ENCODE measurements at regions not wholly inside any gene's neighbourhood (a gene's known extent, or its start where the extent isn't known, plus 50 kb on each side); places are given as distances from the start of the nearest gene placed in this dataset.

DNA sequence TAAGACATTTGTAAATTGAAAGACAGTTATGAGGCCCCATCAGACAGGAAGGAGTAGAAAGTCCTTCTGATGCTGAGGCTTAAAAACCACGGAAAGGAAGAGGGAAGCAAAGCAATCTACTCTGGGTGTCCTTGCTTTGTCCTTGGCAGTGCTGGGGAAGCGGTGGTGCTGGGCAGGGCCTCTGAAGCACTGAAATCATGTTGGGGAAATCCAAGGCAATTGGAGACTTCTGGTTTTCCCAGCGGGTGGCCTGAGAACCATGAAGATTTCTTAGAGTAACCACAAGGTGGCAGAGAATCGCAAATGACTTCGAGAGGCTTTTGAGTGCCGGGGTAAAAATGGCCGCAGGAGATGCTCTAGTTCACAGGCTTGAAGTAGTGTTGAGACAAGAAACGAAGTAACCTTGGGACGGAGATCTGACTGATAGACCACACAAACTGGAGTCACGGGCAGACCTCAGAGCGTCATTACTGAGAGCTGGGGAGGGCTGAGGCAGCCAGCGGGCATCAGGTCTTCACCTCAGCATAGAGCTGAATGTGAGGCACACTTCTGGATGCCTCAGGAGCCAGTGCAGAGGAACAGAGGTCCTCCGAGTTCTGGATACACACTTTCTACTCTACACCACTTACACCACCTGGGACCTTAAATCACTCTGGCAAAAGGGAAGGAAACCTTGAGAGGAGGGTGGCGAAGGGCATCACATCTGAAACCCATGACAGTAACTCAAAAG, 130.7 kb upstream of the GPRIN3 start:
- peak overlapping the region; percentile 69 for H3K4me3 ChIP-seq (ENCODE audit: low read length)
- H3K9ac ChIP-seq (ENCODE audit: low read length): peak overlapping the region; percentile 27; the same call in 1 of the 2 replicates
- no peaks in the 10 kb centered on the region for H3K79me2 ChIP-seq (ENCODE audit: low read length)
- peaks cover 8% of the 10 kb centered on the region for H3K27me3 ChIP-seq (ENCODE audit: low read depth, low read length)
- H4K20me1 ChIP-seq (ENCODE audit: insufficient read depth, low read length): no peaks in the 10 kb centered on the region
- H2AFZ ChIP-seq (ENCODE audit: low read depth, low read length): peak overlapping the region; percentile 91
- no peak for TF ChIP-seq EZH2phosphoT487 (IDR thresholded peaks at IDR 0.05; ENCODE audit: low read depth)
- TF ChIP-seq, protein P1, sequence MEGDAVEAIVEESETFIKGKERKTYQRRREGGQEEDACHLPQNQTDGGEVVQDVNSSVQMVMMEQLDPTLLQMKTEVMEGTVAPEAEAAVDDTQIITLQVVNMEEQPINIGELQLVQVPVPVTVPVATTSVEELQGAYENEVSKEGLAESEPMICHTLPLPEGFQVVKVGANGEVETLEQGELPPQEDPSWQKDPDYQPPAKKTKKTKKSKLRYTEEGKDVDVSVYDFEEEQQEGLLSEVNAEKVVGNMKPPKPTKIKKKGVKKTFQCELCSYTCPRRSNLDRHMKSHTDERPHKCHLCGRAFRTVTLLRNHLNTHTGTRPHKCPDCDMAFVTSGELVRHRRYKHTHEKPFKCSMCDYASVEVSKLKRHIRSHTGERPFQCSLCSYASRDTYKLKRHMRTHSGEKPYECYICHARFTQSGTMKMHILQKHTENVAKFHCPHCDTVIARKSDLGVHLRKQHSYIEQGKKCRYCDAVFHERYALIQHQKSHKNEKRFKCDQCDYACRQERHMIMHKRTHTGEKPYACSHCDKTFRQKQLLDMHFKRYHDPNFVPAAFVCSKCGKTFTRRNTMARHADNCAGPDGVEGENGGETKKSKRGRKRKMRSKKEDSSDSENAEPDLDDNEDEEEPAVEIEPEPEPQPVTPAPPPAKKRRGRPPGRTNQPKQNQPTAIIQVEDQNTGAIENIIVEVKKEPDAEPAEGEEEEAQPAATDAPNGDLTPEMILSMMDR (IDR thresholded peaks at IDR 0.05; ENCODE audit: low read depth, low read length): peak; percentile 74
- no peaks in the 10 kb centered on the region for H3K36me3 ChIP-seq (replicated peaks; ENCODE audit: low read depth, low read length)
- no peak overlapping the region for H3K27ac ChIP-seq (ENCODE audit: low read length)
- H3K4me2 ChIP-seq (ENCODE audit: low read length): peak overlapping the region; percentile 75
- H3K9me3 ChIP-seq (ENCODE audit: insufficient read depth, low read length): no peaks in the 10 kb centered on the region
- H3K4me1 ChIP-seq (ENCODE audit: low read length): peaks cover 18% of the 10 kb centered on the region

DNA sequence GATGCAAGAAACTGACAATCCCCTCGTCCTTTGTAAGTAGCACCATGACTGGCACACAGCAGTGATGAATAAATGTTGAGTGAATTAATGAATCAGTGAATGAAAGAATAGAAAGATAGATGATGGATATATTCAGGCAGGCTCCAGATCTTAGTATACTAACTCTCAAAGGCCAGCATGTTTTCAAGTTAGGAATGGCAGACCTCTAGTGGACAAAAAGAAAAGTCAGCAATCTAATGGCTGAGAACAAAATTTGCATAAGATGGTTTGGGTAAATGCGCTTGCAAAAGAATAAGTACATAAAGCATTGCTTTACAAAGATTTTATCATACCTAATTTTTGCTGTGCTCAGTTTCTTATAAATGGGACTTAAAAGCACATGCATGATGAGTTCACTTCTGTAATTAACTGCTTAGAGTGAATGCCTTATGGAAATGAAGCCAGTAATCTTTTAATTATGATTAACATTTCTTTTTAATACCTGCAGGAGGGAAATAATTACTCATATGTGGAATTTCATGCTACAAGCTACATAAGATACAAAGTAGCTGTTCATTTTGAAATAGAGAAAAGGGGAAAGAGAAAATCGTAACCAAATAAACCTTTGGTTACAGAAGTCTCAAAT, 126.9 kb upstream of the GPRIN3 start:
- Histone ChIP-seq H3K4me1 (ENCODE audit: low read length) (peaks cover 24% of the 10 kb centered on the region), H3K9me3 (ENCODE audit: insufficient read depth, low read length) (no peaks in the 10 kb centered on the region), H2AFZ (ENCODE audit: low read depth, low read length) (no peak overlapping the region), H3K79me2 (ENCODE audit: low read length) (no peaks in the 10 kb centered on the region), H3K4me2 (ENCODE audit: low read length) (peak overlapping the region; percentile 28), H3K27me3 (ENCODE audit: low read depth, low read length) (peaks cover 8% of the 10 kb centered on the region), H3K9ac (ENCODE audit: low read length) (no peak overlapping the region), H4K20me1 (ENCODE audit: insufficient read depth, low read length) (no peaks in the 10 kb centered on the region), H3K4me3 (ENCODE audit: low read length) (no peak overlapping the region), H3K36me3 (replicated peaks; ENCODE audit: low read depth, low read length) (no peaks in the 10 kb centered on the region), H3K27ac (ENCODE audit: low read length) (no peak overlapping the region)
- TF ChIP-seq EZH2phosphoT487 (IDR thresholded peaks at IDR 0.05; ENCODE audit: low read depth): no peak
- TF ChIP-seq, protein P1 (IDR thresholded peaks at IDR 0.05; ENCODE audit: low read depth, low read length): peak; percentile 92

DNA sequence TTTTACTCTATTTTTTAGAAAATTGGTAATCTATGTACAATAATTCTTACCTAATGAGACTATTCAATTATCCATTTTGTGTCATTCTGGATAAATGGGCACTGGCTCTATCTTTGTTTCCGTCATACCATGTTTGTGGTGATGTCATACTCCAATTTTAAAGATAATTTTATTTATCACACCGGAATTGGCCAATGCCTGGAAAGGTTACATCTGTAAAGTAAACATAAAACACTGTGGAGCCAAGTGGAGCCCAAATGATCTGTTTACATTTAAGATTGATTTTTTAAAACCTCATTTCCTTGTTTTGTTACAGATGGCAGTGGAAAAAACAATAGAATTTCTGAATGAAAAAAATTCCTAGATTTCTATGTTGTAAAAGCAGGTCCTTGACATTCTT, 120.2 kb upstream of the GPRIN3 start:
- Histone ChIP-seq H3K9ac (ENCODE audit: low read length) (no peak overlapping the region), H4K20me1 (ENCODE audit: insufficient read depth, low read length) (no peaks in the 10 kb centered on the region), H3K36me3 (replicated peaks; ENCODE audit: low read depth, low read length) (no peaks in the 10 kb centered on the region), H3K9me3 (ENCODE audit: insufficient read depth, low read length) (no peaks in the 10 kb centered on the region), H3K27me3 (ENCODE audit: low read depth, low read length) (no peaks in the 10 kb centered on the region), H3K4me2 (ENCODE audit: low read length) (no peak overlapping the region), H2AFZ (ENCODE audit: low read depth, low read length) (no peak overlapping the region), H3K4me1 (ENCODE audit: low read length) (peaks cover 10% of the 10 kb centered on the region), H3K79me2 (ENCODE audit: low read length) (no peaks in the 10 kb centered on the region), H3K27ac (ENCODE audit: low read length) (no peak overlapping the region), H3K4me3 (ENCODE audit: low read length) (no peak overlapping the region)
- TF ChIP-seq EZH2phosphoT487 (IDR thresholded peaks at IDR 0.05; ENCODE audit: low read depth): no peak
- TF ChIP-seq, protein P1 (IDR thresholded peaks at IDR 0.05; ENCODE audit: low read depth, low read length): no peak

DNA sequence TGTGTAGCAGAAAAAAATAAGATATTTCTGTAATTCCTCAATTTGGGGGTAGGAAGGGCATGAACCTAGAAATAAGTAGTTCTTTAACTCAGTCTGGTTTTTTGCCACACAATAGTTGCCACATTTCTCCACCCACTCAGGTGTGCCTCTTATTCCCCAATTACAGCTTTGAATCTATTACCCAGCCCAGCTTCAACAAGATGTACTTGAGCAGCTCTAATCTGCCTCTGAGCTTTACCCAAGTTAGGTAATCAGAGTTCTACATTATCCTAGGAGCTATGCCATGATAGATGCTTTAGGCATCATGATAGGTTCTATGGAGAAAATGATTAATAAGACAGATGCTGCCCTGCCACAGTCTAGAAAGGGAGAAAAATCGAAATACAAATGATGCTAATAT, 117.4 kb upstream of the GPRIN3 start:
- TF ChIP-seq EZH2phosphoT487 (IDR thresholded peaks at IDR 0.05; ENCODE audit: low read depth): no peak
- TF ChIP-seq, protein P1 (IDR thresholded peaks at IDR 0.05; ENCODE audit: low read depth, low read length): no peak
- H3K4me2 ChIP-seq (ENCODE audit: low read length): no peak overlapping the region
- no peak overlapping the region for H2AFZ ChIP-seq (ENCODE audit: low read depth, low read length)
- H3K4me3 ChIP-seq (ENCODE audit: low read length): no peak overlapping the region
- H3K27me3 ChIP-seq (ENCODE audit: low read depth, low read length): no peaks in the 10 kb centered on the region
- peaks cover 6% of the 10 kb centered on the region for H3K4me1 ChIP-seq (ENCODE audit: low read length)
- no peaks in the 10 kb centered on the region for H4K20me1 ChIP-seq (ENCODE audit: insufficient read depth, low read length)
- no peak overlapping the region for H3K27ac ChIP-seq (ENCODE audit: low read length)
- H3K9me3 ChIP-seq (ENCODE audit: insufficient read depth, low read length): no peaks in the 10 kb centered on the region
- H3K36me3 ChIP-seq (replicated peaks; ENCODE audit: low read depth, low read length): no peaks in the 10 kb centered on the region
- H3K9ac ChIP-seq (ENCODE audit: low read length): no peak overlapping the region
- H3K79me2 ChIP-seq (ENCODE audit: low read length): no peaks in the 10 kb centered on the region
